ENCODE measurements at regions not wholly inside any gene's neighbourhood (a gene's known extent, or its start where the extent isn't known, plus 50 kb on each side); places are given as distances from the start of the nearest gene placed in this dataset.

DNA sequence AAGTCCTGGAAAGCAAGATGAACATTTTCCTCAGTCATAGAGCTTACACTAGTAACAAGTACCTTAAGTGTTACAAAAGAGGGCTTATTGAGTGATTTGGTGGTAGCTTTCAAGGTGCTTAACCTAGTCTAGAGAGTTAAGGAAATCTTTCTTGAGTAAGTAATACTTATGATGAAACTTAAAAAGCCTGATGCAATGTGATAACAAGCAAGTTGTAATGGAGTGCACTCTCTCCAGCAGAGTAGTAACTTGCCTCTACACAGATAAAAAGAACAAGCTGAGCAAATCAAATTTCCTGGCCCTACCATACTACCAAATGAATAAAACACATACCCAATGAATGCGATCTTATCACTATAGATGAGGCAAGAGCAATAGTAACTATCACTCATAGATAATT lies 639.9 kb upstream of the FBXO33 start:
- H3K9me3 ChIP-seq: no peaks in the 10 kb centered on the region
- H3K27me3 ChIP-seq: no peaks in the 10 kb centered on the region

DNA sequence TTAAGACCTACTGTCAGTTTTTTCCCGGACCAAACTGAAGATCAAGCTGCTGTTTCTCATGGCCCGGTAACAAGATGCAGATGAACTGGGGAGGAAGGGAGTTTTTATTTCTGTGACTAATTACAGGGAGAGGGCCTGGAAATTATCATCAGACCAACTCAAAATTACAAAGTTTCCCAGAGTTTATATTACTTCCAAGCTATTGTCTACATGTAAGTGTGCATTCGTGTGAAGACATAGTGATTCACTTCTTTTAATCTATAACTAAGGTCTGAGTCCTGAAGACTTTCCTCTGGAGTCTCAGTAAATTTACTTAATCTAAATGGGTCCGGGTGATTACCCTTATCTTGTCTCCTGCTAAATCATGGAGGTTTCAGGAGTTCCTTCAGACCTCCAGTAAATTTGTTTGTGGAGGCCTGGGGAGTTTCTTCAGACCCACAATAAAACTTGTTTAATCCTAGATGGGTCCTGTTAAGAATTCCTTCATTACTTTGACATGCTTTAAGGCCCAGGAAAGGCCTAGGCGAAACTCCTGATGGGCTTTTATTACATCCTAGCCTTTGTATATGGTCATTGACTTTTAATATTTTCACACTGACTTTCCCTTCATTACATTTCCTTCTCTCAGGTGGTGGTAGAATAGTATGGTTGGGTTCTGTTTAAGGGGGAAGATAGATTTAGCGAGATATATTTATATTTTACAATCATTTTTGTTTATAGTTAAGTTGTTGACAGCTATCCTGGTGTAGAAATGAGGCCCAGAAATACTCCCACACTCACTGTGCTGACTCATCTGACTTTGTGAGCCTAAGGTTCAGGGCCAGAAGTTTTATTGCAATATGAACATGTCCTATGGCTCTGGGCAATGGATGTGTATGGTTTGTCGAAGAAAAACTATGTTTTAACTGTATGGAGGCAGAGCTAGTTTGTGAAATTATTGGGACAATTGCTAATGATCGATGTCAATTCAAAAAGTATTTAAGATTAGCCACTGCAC lies 627.0 kb upstream of the FBXO33 start:
- Histone ChIP-seq H3K36me3 (no peaks in the 10 kb centered on the region), H3K4me3 (ENCODE audit: low read depth, low read length) (no peak overlapping the region), H3K27me3 (no peaks in the 10 kb centered on the region), H3K4me1 (no peaks in the 10 kb centered on the region), H3K9me3 (no peaks in the 10 kb centered on the region)
- TF ChIP-seq, protein P1, sequence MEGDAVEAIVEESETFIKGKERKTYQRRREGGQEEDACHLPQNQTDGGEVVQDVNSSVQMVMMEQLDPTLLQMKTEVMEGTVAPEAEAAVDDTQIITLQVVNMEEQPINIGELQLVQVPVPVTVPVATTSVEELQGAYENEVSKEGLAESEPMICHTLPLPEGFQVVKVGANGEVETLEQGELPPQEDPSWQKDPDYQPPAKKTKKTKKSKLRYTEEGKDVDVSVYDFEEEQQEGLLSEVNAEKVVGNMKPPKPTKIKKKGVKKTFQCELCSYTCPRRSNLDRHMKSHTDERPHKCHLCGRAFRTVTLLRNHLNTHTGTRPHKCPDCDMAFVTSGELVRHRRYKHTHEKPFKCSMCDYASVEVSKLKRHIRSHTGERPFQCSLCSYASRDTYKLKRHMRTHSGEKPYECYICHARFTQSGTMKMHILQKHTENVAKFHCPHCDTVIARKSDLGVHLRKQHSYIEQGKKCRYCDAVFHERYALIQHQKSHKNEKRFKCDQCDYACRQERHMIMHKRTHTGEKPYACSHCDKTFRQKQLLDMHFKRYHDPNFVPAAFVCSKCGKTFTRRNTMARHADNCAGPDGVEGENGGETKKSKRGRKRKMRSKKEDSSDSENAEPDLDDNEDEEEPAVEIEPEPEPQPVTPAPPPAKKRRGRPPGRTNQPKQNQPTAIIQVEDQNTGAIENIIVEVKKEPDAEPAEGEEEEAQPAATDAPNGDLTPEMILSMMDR (IDR thresholded peaks at IDR 0.05; ENCODE audit: low read depth, low read length): no peak
- DNase-seq: no peak

More for the DNA sequence above, 639.9 kb upstream of the FBXO33 start:
- DNase-seq: no peak
- Histone ChIP-seq H3K4me3 (ENCODE audit: low read depth, low read length) (no peak overlapping the region), H3K4me1 (no peaks in the 10 kb centered on the region), H3K36me3 (no peaks in the 10 kb centered on the region)
- TF ChIP-seq, protein P1 (IDR thresholded peaks at IDR 0.05; ENCODE audit: low read depth, low read length): no peak

DNA sequence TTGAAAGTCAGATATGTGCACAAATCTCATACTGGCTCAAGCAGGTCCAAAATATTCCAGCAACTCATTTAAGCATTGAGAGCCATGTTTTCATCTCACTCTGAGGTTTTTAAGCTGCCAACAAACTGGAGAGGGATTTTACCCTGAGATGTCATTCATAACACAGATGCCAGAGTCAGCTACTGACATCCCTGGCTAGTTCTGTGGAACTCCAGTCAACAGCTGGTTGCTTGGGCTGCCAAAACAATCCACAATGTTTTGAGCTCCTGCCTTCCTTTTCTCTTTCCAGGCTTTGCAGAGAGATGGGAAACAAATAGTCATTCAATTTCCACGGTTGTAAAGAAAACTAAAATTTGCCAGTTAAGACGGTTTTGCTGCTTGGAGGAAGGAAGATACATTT lies 621.2 kb upstream of the FBXO33 start:
- no peaks in the 10 kb centered on the region for H3K27me3 ChIP-seq
- TF ChIP-seq, protein P1 (IDR thresholded peaks at IDR 0.05; ENCODE audit: low read depth, low read length): no peak
- H3K4me1 ChIP-seq: no peaks in the 10 kb centered on the region
- no peak overlapping the region for H3K4me3 ChIP-seq (ENCODE audit: low read depth, low read length)
- no peak for DNase-seq
- no peaks in the 10 kb centered on the region for H3K9me3 ChIP-seq
- no peaks in the 10 kb centered on the region for H3K36me3 ChIP-seq

DNA sequence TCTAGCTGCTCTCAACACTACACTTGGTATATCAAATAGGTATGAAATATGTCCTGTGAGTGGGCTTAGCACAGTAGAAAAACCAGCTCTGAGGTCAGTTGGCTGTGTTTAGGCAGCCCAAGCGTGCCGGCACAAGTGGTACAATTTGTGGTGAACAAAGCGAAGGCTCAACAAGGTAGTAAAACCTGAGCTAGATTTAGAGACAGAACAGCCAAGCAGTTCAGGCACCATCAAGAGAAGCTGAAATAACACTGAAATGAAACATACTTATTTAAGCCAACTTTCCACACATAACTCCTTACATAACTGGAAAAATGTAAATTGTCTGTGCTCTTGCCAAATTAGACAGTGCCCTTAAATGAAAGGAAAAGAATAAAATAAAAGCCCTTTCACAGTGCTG lies 596.8 kb upstream of the FBXO33 start:
- Histone ChIP-seq H3K36me3 (no peaks in the 10 kb centered on the region), H3K4me3 (ENCODE audit: low read depth, low read length) (no peak overlapping the region), H3K4me1 (no peaks in the 10 kb centered on the region), H3K27me3 (no peaks in the 10 kb centered on the region), H3K9me3 (no peaks in the 10 kb centered on the region)
- no peak for DNase-seq
- TF ChIP-seq, protein P1 (IDR thresholded peaks at IDR 0.05; ENCODE audit: low read depth, low read length): no peak

DNA sequence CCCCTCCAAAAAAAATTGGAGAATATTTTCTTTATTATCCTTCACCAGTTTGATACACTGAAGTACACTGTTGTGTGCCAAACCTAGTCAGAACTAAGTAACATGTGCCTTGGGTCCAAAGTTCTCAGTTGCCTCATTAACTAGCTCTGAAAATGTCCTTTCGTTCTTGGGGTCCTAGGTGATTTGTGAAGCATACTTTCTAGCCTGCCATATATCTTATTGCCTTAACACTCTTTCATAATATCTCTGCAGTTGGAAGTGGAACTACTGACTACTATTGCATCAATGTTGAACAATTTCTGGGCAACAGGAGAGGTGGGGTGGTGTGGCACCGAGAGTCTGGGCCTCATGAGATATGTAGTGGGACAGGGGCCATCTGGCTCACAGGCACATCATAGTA lies 592.9 kb upstream of the FBXO33 start:
- Histone ChIP-seq H3K27me3 (no peaks in the 10 kb centered on the region), H3K9me3 (no peaks in the 10 kb centered on the region), H3K36me3 (no peaks in the 10 kb centered on the region), H3K4me3 (ENCODE audit: low read depth, low read length) (no peak overlapping the region), H3K4me1 (no peaks in the 10 kb centered on the region)
- TF ChIP-seq, protein P1 (IDR thresholded peaks at IDR 0.05; ENCODE audit: low read depth, low read length): no peak
- DNase-seq: no peak

DNA sequence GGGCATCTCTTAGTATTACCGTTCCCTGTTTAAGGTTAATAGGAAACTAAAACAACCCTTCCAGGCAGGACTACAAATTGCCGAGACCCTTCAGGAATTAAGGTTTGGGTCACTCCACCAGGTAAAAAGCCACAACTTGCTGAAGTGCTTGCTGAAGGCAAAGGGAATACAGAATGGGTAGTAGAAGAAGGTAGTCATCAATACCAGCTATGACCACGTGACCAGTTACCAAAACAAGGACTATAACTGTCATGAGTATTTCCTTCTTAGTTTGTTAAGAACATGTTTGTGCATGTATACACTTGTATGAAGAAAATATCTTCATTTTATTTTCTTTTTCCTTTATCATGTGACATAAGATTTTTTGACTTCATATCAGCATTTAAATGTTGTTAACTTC lies 578.7 kb upstream of the FBXO33 start:
- no peak for DNase-seq
- H3K36me3 ChIP-seq: no peaks in the 10 kb centered on the region
- no peaks in the 10 kb centered on the region for H3K9me3 ChIP-seq
- no peaks in the 10 kb centered on the region for H3K27me3 ChIP-seq
- H3K4me3 ChIP-seq (ENCODE audit: low read depth, low read length): no peak overlapping the region
- H3K4me1 ChIP-seq: no peaks in the 10 kb centered on the region
- TF ChIP-seq, protein P1 (IDR thresholded peaks at IDR 0.05; ENCODE audit: low read depth, low read length): no peak

All from BE2C (cell line).